HepG2 (cell line): ENCODE measurements at regions not wholly inside any gene's neighbourhood (a gene's known extent, or its start where the extent isn't known, plus 50 kb on each side); places are given as distances from the start of the nearest gene placed in this dataset.

Experiments used
- ATAC-seq: fragments of 200-7000 bp; cut with Tn5 transposase; 3 replicates; pipeline ENCODE4 v1.9.1; 2020; ENCODE audit warnings: mild to moderate bottlenecking, moderate library complexity
- BruUV-seq: library from RNA; stranded (reverse); fragments of 400-500 nt; replicated peaks from 2 replicates; lab custom pipeline; 2021; lab: Mats Ljungman, UMichigan
- CTCF ChIA-PET: fragments of 300-600 bp; formaldehyde crosslinking; extraction: SDS; loops from one replicate; lab custom pipeline; 2021; ENCODE audit warnings: low total read pairs, inconsistent platforms, low intra/inter-chr PET ratio; lab: Yijun Ruan, JAX
- POLR2A ChIA-PET: fragments of 350-600 bp; sonication (Branson Sonifier 250); formaldehyde crosslinking; loops from one replicate; lab custom pipeline; 2020; ENCODE audit warnings: antibody characterized with exemption, inconsistent platforms; lab: Yijun Ruan, JAX
- DNase-seq: peaks from one replicate; pipeline ENCODE4 v3.0.0-alpha.2; 2015; ENCODE audit warnings: low spot score
- FAIRE-seq: peaks from 3 replicates; lab custom pipeline; 2011; peaks lifted over from hg19 to GRCh38; lab: Jason Lieb, UNC
- H2AFZ ChIP-seq: one replicate; pipeline ENCODE4 v1.6.1; 2011; ENCODE audit warnings: low read length, inconsistent platforms
- H3K27ac ChIP-seq: fragments of 300-600 bp; 3 replicates; pipeline ENCODE4 v1.8.0; 2011; ENCODE audit warnings: mixed run types, mild to moderate bottlenecking, mixed read lengths, low read length, inconsistent platforms; ENCODE audit not compliant: insufficient read depth; ENCODE audit errors: extremely low read length
- H3K27me3 ChIP-seq, 2 experiments: fragments of 200-600 bp in 1 of 2; 2 replicates in 1 of 2; 3 replicates in 1 of 2; pipeline versions ENCODE4 v1.6.0 to v1.8.0; 2011; ENCODE audit warnings: low read length in 2 of 2, mild to moderate bottlenecking in 2 of 2, moderate library complexity in 2 of 2, inconsistent platforms in 1 of 2; ENCODE audit not compliant: insufficient read depth in 2 of 2, control insufficient read depth in 1 of 2
- H3K36me3 ChIP-seq, 2 experiments: fragments of 200-600 bp in 1 of 2; replicated peaks in 1 of 2; 2 replicates in 1 of 2; 3 replicates in 1 of 2; pipeline versions ENCODE4 v1.5.1 to v1.8.0; 2011; ENCODE audit warnings: low read length in 2 of 2, inconsistent platforms in 1 of 2; ENCODE audit not compliant: insufficient read depth in 2 of 2, control insufficient read depth in 1 of 2
- H3K4me1 ChIP-seq: 2 replicates; pipeline ENCODE4 v1.5.1; 2012; ENCODE audit warnings: low read length, inconsistent platforms; ENCODE audit not compliant: insufficient read depth
- H3K4me2 ChIP-seq: 2 replicates; pipeline ENCODE4 v1.6.0; 2011; ENCODE audit warnings: low read depth, low read length, inconsistent platforms
- H3K4me3 ChIP-seq, 3 experiments: fragments of 200-600 bp in 1 of 3; sonication (generic), shearing (Covaris generic) in 1 of 3; replicated peaks in 1 of 3; 2 replicates each; pipeline ENCODE4 v1.5.1; 2011 to 2016; ENCODE audit warnings: low read length in 3 of 3, inconsistent platforms in 2 of 3, low read depth in 2 of 3, mild to moderate bottlenecking in 2 of 3, control low read depth in 1 of 3, mixed read lengths in 1 of 3; ENCODE audit not compliant: insufficient read depth in 1 of 3
- H3K79me2 ChIP-seq: one replicate; pipeline ENCODE4 v1.6.1; 2011; ENCODE audit warnings: low read length, inconsistent platforms; ENCODE audit not compliant: insufficient read depth
- H3K9ac ChIP-seq: 2 replicates; pipeline ENCODE4 v1.6.0; 2011; ENCODE audit warnings: mild to moderate bottlenecking, low read depth, low read length, inconsistent platforms; ENCODE audit not compliant: insufficient read depth
- H3K9me3 ChIP-seq: 2 replicates; pipeline ENCODE4 v1.5.1; 2012; ENCODE audit warnings: mild to moderate bottlenecking, low read length
- H4K20me1 ChIP-seq: 2 replicates; pipeline ENCODE4 v1.6.0; 2011; ENCODE audit warnings: inconsistent platforms, mild to moderate bottlenecking, low read length, moderate library complexity; ENCODE audit not compliant: insufficient read depth
- EP300 ChIP-seq, 3 experiments: sonication (generic) in 1 of 3; formaldehyde crosslinking in 1 of 3; IDR thresholded peaks; 2 replicates each; pipeline versions ENCODE4 v1.5.1 to v1.6.1; 2011 to 2020; ENCODE audit warnings: low read depth in 2 of 3, low read length in 2 of 3, borderline replicate concordance in 1 of 3, improper control_type of control experiment in 1 of 3, mild to moderate bottlenecking in 1 of 3, missing genetic modification reagents in 1 of 3, moderate library complexity in 1 of 3
- FOXK2 ChIP-seq: fragments of 450-650 bp; IDR thresholded peaks from 2 replicates; pipeline ENCODE4 v1.6.1; 2016
- HES4 ChIP-seq: sonication (generic); formaldehyde crosslinking; IDR thresholded peaks from 2 replicates; pipeline ENCODE4 v1.9.0; 2021; ENCODE audit warnings: mild to moderate bottlenecking, missing genetic modification reagents, borderline replicate concordance
- IKZF1 ChIP-seq: fragments of 450-650 bp; IDR thresholded peaks from 2 replicates; pipeline ENCODE4 v1.7.1; 2016
- KAT8 ChIP-seq: IDR thresholded peaks from 2 replicates; pipeline ENCODE4 v1.6.1; 2016; ENCODE audit warnings: missing genetic modification reagents, missing compliant biosample characterization
- KLF12 ChIP-seq: sonication (generic); formaldehyde crosslinking; IDR thresholded peaks from 2 replicates; pipeline ENCODE4 v1.4.0; 2020; ENCODE audit warnings: missing genetic modification reagents, borderline replicate concordance
- MED1 ChIP-seq: sonication (generic); formaldehyde crosslinking; IDR thresholded peaks from 2 replicates; pipeline ENCODE4 v1.4.0; 2020; ENCODE audit warnings: missing genetic modification reagents
- NFE2 ChIP-seq: sonication (generic); formaldehyde crosslinking; IDR thresholded peaks from 2 replicates; pipeline ENCODE4 v1.4.0; 2020; ENCODE audit warnings: missing genetic modification reagents
- NFE2L1 ChIP-seq: sonication (generic); formaldehyde crosslinking; IDR thresholded peaks from 2 replicates; pipeline ENCODE4 v1.4.0; 2020; ENCODE audit warnings: missing genetic modification reagents, mild to moderate bottlenecking, borderline replicate concordance
- NR2F1 ChIP-seq, 2 experiments: fragments of 450-650 bp in 1 of 2; formaldehyde crosslinking in 1 of 2; IDR thresholded peaks; 2 replicates each; pipeline versions ENCODE4 v1.5.0 to v1.6.1; 2016 to 2020; ENCODE audit warnings: mild to moderate bottlenecking in 1 of 2, missing compliant biosample characterization in 1 of 2, missing genetic modification reagents in 1 of 2, moderate library complexity in 1 of 2
- ONECUT2 ChIP-seq: sonication (generic); formaldehyde crosslinking; IDR thresholded peaks from 2 replicates; pipeline ENCODE4 v1.4.0; 2020; ENCODE audit warnings: missing genetic modification reagents
- PAX8 ChIP-seq: sonication (generic); formaldehyde crosslinking; IDR thresholded peaks from 2 replicates; pipeline ENCODE4 v1.8.0; 2022; ENCODE audit warnings: mild to moderate bottlenecking, missing genetic modification reagents, borderline replicate concordance
- ZFP36L2 ChIP-seq: sonication (generic); formaldehyde crosslinking; IDR thresholded peaks from 2 replicates; pipeline ENCODE4 v1.4.0; 2020; ENCODE audit warnings: missing genetic modification reagents
- ZNF224 ChIP-seq: sonication (generic); formaldehyde crosslinking; IDR thresholded peaks from 2 replicates; pipeline ENCODE4 v1.5.0; 2020; ENCODE audit warnings: mild to moderate bottlenecking, missing genetic modification reagents
- ZNF264 ChIP-seq: sonication (generic); formaldehyde crosslinking; IDR thresholded peaks from 2 replicates; pipeline ENCODE4 v1.4.0; 2020; ENCODE audit warnings: missing genetic modification reagents
- ZNF619 ChIP-seq: sonication (generic); formaldehyde crosslinking; IDR thresholded peaks from 2 replicates; pipeline ENCODE4 v1.4.0; 2020; ENCODE audit warnings: mild to moderate bottlenecking, missing genetic modification reagents
- ZNF713 ChIP-seq: sonication (generic); formaldehyde crosslinking; IDR thresholded peaks from 2 replicates; pipeline ENCODE4 v1.4.0; 2020; ENCODE audit warnings: mild to moderate bottlenecking, missing genetic modification reagents
- ZNF781 ChIP-seq: sonication (generic); formaldehyde crosslinking; IDR thresholded peaks from 2 replicates; pipeline ENCODE4 v1.5.1; 2020; ENCODE audit warnings: borderline replicate concordance, mild to moderate bottlenecking, missing genetic modification reagents; ENCODE audit errors: not compliant biosample characterization
- ZNF782 ChIP-seq: sonication (generic); formaldehyde crosslinking; IDR thresholded peaks from 2 replicates; pipeline ENCODE4 v1.4.0; 2020; ENCODE audit warnings: missing genetic modification reagents, mild to moderate bottlenecking, borderline replicate concordance
- ZNF816 ChIP-seq: sonication (generic); formaldehyde crosslinking; IDR thresholded peaks from 2 replicates; pipeline ENCODE4 v1.8.0; 2022; ENCODE audit warnings: missing genetic modification reagents, mild to moderate bottlenecking, borderline replicate concordance
- ZSCAN21 ChIP-seq: sonication (generic); formaldehyde crosslinking; IDR thresholded peaks from 2 replicates; pipeline ENCODE4 v1.8.0; 2022; ENCODE audit warnings: mild to moderate bottlenecking, missing genetic modification reagents, moderate library complexity, borderline replicate concordance
- WGBS: methylation state at CpG from one replicate; pipeline ENCODE4 v1.1.6; 2017; ENCODE audit warnings: low lambda C conversion rate; 5-methylcytosine and 5-hydroxymethylcytosine counted together
- in situ Hi-C: cut with HindIII; loops from 2 replicates; pipeline ENCODE4 v1.10.0; 2017; ENCODE audit warnings: low pct_unique_long_range_greater_than_20kb; ENCODE audit not compliant: extremely low pct_ligation_motif_present
- intact Hi-C: fragments of 100-400 bp; cut with micrococcal nuclease; formaldehyde crosslinking; loops from one replicate; pipeline ENCODE4 v1.10.0; 2022; ENCODE audit not compliant: unreplicated experiment
- TF ChIP-seq, protein P1 (sequence below): IDR thresholded peaks from 2 replicates; pipeline ENCODE4 v1.6.1; 2016; ENCODE audit warnings: control low read depth

- TF ChIP-seq KAT8 (no peak), ZNF619 (no peak), ONECUT2 (no peak), NFE2L1 (CRISPR knock-in tag) (no peak), ZNF224 (CRISPR knock-in tag) (no peak)
- H3K27ac ChIP-seq = no peak overlapping the region
- in situ Hi-C loops (no loop called here), intact Hi-C loops (no loop called here)
- H3K4me2 ChIP-seq = no peak overlapping the region
- H3K4me3 ChIP-seq = no peak overlapping the region
- ChIA-PET CTCF (no interaction called here), POLR2A (no interaction called here)
- ATAC-seq = no peak
- no peaks in the 10 kb centered on the region for H3K36me3 ChIP-seq
- H3K9me3 ChIP-seq = no peaks in the 10 kb centered on the region
- no peaks in the 10 kb centered on the region for H3K4me1 ChIP-seq
- no peaks in the 10 kb centered on the region for H4K20me1 ChIP-seq
- no peaks in the 10 kb centered on the region for H3K27me3 ChIP-seq
- no peak overlapping the region for H2AFZ ChIP-seq
- BruUV-seq = no TSS peak
- no peak for DNase-seq
- no peak overlapping the region for H3K9ac ChIP-seq
- 23% methylated on average over 2 of the region's 2 CpGs for whole genome bisulfite sequencing
- FAIRE-seq = no peak
- H3K79me2 ChIP-seq = no peaks in the 10 kb centered on the region
Measured at GRCh38 chr3:174769171-174769570, 90.0 kb upstream of the NAALADL2 start.

- no peak overlapping the region for H3K4me2 ChIP-seq
- intact Hi-C loops (no loop called here), in situ Hi-C loops (no loop called here)
- 26% methylated on average over 3 of the region's 3 CpGs for WGBS
- BruUV-seq = no TSS peak
- DNase-seq (no peak), FAIRE-seq (no peak), ATAC-seq (no peak)
- no peaks in the 10 kb centered on the region for H3K36me3 ChIP-seq
- H3K79me2 ChIP-seq = no peaks in the 10 kb centered on the region
- no peaks in the 10 kb centered on the region for H3K27me3 ChIP-seq
- H3K9ac ChIP-seq = no peak overlapping the region
- no peak for TF ChIP-seq IKZF1
- TF ChIP-seq ZNF781 (CRISPR knock-in tag) = no peak
- no peak for TF ChIP-seq HES4 (CRISPR knock-in tag)
- TF ChIP-seq EP300 (IDR thresholded peaks at IDR 0.05; ENCODE audit: low read depth in 2 of 2, low read length in 2 of 2) = no peak
- TF ChIP-seq EP300 (CRISPR knock-in tag; IDR thresholded peaks at IDR 0.05; ENCODE audit: borderline replicate concordance) = no peak
- TF ChIP-seq ZSCAN21 = no peak
- no peak for TF ChIP-seq NR2F1 (CRISPR knock-in tag; IDR thresholded peaks at IDR 0.05)
- no peak for TF ChIP-seq FOXK2
- TF ChIP-seq ZNF816 (CRISPR knock-in tag) = no peak
- no peak for TF ChIP-seq PAX8
- no peak for TF ChIP-seq KLF12 (CRISPR knock-in tag)
- no peak for TF ChIP-seq MED1
- no peak for TF ChIP-seq ZNF264 (CRISPR knock-in tag)
- no peak for TF ChIP-seq ZFP36L2 (CRISPR knock-in tag)
- TF ChIP-seq, protein P1, sequence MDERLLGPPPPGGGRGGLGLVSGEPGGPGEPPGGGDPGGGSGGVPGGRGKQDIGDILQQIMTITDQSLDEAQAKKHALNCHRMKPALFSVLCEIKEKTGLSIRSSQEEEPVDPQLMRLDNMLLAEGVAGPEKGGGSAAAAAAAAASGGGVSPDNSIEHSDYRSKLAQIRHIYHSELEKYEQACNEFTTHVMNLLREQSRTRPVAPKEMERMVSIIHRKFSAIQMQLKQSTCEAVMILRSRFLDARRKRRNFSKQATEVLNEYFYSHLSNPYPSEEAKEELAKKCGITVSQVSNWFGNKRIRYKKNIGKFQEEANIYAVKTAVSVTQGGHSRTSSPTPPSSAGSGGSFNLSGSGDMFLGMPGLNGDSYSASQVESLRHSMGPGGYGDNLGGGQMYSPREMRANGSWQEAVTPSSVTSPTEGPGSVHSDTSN = no peak
- no peak for TF ChIP-seq ZNF713 (CRISPR knock-in tag)
- no peak for TF ChIP-seq ZNF782 (CRISPR knock-in tag)
- TF ChIP-seq NFE2 = no peak
- H3K4me3 ChIP-seq = no peak overlapping the region
- POLR2A ChIA-PET = no interaction called here
- CTCF ChIA-PET = no interaction called here
- no peaks in the 10 kb centered on the region for H4K20me1 ChIP-seq
- H3K4me1 ChIP-seq = no peaks in the 10 kb centered on the region
- H3K9me3 ChIP-seq = no peaks in the 10 kb centered on the region
- H2AFZ ChIP-seq = no peak overlapping the region
- no peak overlapping the region for H3K27ac ChIP-seq
Measured at GRCh38 chr3:174775603-174776002, 83.5 kb upstream of the NAALADL2 start.
